Suprapubic skin (tissue), 4 donors: ENCODE measurements at regions not wholly inside any gene's neighbourhood (a gene's known extent, or its start where the extent isn't known, plus 50 kb on each side); places are given as distances from the start of the nearest gene placed in this dataset.

Source experiments
- CTCF ChIP-seq, 2 donors: fragments of 200-600 bp in 1 of 2; fragments of 450-650 bp in 1 of 2; sonication (generic) in 1 of 2; IDR thresholded peaks; one replicate each; pipeline ENCODE4 v1.5.1; 2016 to 2019; ENCODE audit warnings: antibody characterized with exemption in 2 of 2, mild to moderate bottlenecking in 1 of 2, moderate library complexity in 1 of 2
- EP300 ChIP-seq: sonication (generic); formaldehyde crosslinking; IDR thresholded peaks from one replicate; pipeline ENCODE4 v1.6.1; 2017; ENCODE audit warnings: antibody characterized with exemption
- POLR2A ChIP-seq, 2 donors: fragments of 450-650 bp; IDR thresholded peaks; one replicate each; pipeline ENCODE4 v1.6.1; 2017; ENCODE audit warnings: antibody characterized with exemption in 2 of 2, mild to moderate bottlenecking in 2 of 2, moderate library complexity in 2 of 2
- POLR2AphosphoS5 ChIP-seq, 3 donors: sonication (generic); formaldehyde crosslinking; IDR thresholded peaks; one replicate each; pipeline ENCODE4 v1.6.1; 2017; ENCODE audit warnings: antibody characterized with exemption in 3 of 3

DNA sequence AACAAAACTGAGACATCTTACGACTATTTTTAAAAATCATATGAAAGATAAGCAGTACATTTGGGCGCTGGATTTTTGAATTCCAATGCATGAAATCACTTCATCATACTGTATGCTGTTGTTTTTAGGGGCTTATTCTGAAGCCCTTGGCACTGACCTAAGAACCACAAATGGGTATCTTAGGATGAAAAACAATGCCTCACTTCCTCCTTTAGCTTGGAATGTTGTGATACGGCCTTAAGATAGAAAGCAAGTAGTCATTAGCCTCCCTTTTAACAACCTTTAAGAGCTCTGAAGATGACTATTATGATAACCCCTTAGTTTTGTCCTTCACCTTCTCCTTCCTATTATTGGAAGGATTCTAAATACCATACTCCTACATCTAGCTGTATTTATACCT, 289.8 kb downstream of the ARPP21 start:
- no peak for TF ChIP-seq CTCF (IDR thresholded peaks at IDR 0.05)
- no peak for TF ChIP-seq POLR2AphosphoS5 (IDR thresholded peaks at IDR 0.05)
- TF ChIP-seq POLR2A (IDR thresholded peaks at IDR 0.05): no peak
- TF ChIP-seq EP300: no peak
